GM10248 (cell line): ENCODE measurements at regions not wholly inside any gene's neighbourhood (a gene's known extent, or its start where the extent isn't known, plus 50 kb on each side); places are given as distances from the start of the nearest gene placed in this dataset.

Experiments used
- CTCF ChIA-PET: fragments of 300-600 bp; sonication (Branson Sonifier 250); formaldehyde crosslinking; extraction: SDS; loops from one replicate; lab custom pipeline; 2021; ENCODE audit warnings: antibody characterized with exemption; lab: Yijun Ruan, JAX
- POLR2A ChIA-PET: fragments of 350-650 bp; sonication (Branson Sonifier 250); formaldehyde crosslinking; extraction: SDS; loops from one replicate; lab custom pipeline; 2020; ENCODE audit warnings: antibody characterized with exemption; lab: Yijun Ruan, JAX
- DNase-seq: peaks from one replicate; pipeline ENCODE4 v3.0.0; 2012; ENCODE audit errors: extremely low spot score
- CTCF ChIP-seq: IDR thresholded peaks from 2 replicates; pipeline ENCODE4 v1.5.1; 2012; ENCODE audit warnings: mild to moderate bottlenecking, low read depth; ENCODE audit errors: extremely low read depth, missing control alignments, control extremely low read depth

GRCh38 chrX:98605941-98606340 lies 1722.2 kb downstream of the RPA4 start:
- no peak for TF ChIP-seq CTCF
- CTCF ChIA-PET = no interaction called here
- DNase-seq = no peak
- POLR2A ChIA-PET = no interaction called here

GRCh38 chrX:98607739-98608138 lies 1724.0 kb downstream of the RPA4 start:
- ChIA-PET POLR2A (no interaction called here), CTCF (no interaction called here)

GRCh38 chrX:98627645-98628044 lies 1743.9 kb downstream of the RPA4 start:
- CTCF ChIA-PET = no interaction called here
- POLR2A ChIA-PET = no interaction called here
- no peak for TF ChIP-seq CTCF
- DNase-seq = no peak

More at GRCh38 chrX:98607739-98608138, 1724.0 kb downstream of the RPA4 start:
- no peak for DNase-seq
- TF ChIP-seq CTCF = no peak

- no peak for TF ChIP-seq CTCF
These were observed 1753.7 kb downstream of the RPA4 start for GRCh38 chrX:98637451-98637850.

GRCh38 chrX:98646351-98646750 lies 1762.6 kb downstream of the RPA4 start:
- DNase-seq = no peak
- ChIA-PET CTCF (no interaction called here), POLR2A (no interaction called here)
- no peak for TF ChIP-seq CTCF

More at GRCh38 chrX:98637451-98637850, 1753.7 kb downstream of the RPA4 start:
- no peak for DNase-seq
- CTCF ChIA-PET = no interaction called here
- POLR2A ChIA-PET = no interaction called here

GRCh38 chrX:98654565-98654964 lies 1755.5 kb downstream of the PCDH19 start:
- CTCF ChIA-PET = no interaction called here
- POLR2A ChIA-PET = no interaction called here
- DNase-seq = no peak

More at GRCh38 chrX:98654565-98654964, 1755.5 kb downstream of the PCDH19 start:
- no peak for TF ChIP-seq CTCF
